B cell (primary cell): ENCODE measurements at regions not wholly inside any gene's neighbourhood (a gene's known extent, or its start where the extent isn't known, plus 50 kb on each side); places are given as distances from the start of the nearest gene placed in this dataset.

ENCODE experiments used
- ATAC-seq: fragments of 200-7000 bp; cut with Tn5 transposase; one replicate; pipeline ENCODE4 v1.10.0; 2021; ENCODE audit warnings: low read depth, mild to moderate bottlenecking, moderate number of reproducible peaks, moderate library complexity
- CTCF ChIA-PET: fragments of 350-600 bp; sonication (Branson Sonifier 250); formaldehyde crosslinking; loops from one replicate; lab custom pipeline; 2021; ENCODE audit warnings: antibody characterized with exemption, inconsistent platforms; lab: Charles Lee
- POLR2A ChIA-PET: fragments of 350-600 bp; sonication (Branson Sonifier 250); formaldehyde crosslinking; loops from one replicate; lab custom pipeline; 2021; ENCODE audit warnings: antibody characterized with exemption; lab: Charles Lee
- DNase-seq: peaks from one replicate; pipeline ENCODE4 v3.0.0; 2013
- H2AFZ ChIP-seq: 2 replicates; pipeline ENCODE4 v1.6.1; 2012; ENCODE audit warnings: mild to moderate bottlenecking, low read depth, low read length; ENCODE audit not compliant: insufficient read depth, poor library complexity, severe bottlenecking
- H3K27ac ChIP-seq, 2 donors: 1 replicate in 1 of 2; 2 replicates in 1 of 2; pipeline ENCODE4 v1.5.1; 2012 to 2013; ENCODE audit warnings: low read length in 2 of 2, mild to moderate bottlenecking in 2 of 2, moderate library complexity in 1 of 2
- H3K27me3 ChIP-seq, 4 experiments: fragments of 200-600 bp in 1 of 4; sonication (generic) in 1 of 4; replicated peaks in 1 of 4; 1 replicate in 2 of 4; 2 replicates in 2 of 4; pipeline versions ENCODE4 v1.6.1 to v1.7.0; 2013 to 2016; ENCODE audit warnings: low read length in 3 of 4, mild to moderate bottlenecking in 2 of 4, mixed read lengths in 1 of 4, moderate library complexity in 1 of 4; ENCODE audit not compliant: insufficient read depth in 4 of 4, control insufficient read depth in 3 of 4; ENCODE audit errors: control extremely low read depth in 1 of 4
- H3K36me3 ChIP-seq, 2 experiments: replicated peaks in 1 of 2; 1 replicate in 1 of 2; 2 replicates in 1 of 2; pipeline versions ENCODE4 v1.6.1 to v1.7.1; 2013; ENCODE audit warnings: low read length in 1 of 2; ENCODE audit not compliant: insufficient read depth in 2 of 2, control insufficient read depth in 1 of 2; ENCODE audit errors: control extremely low read depth in 1 of 2, extremely low read depth in 1 of 2
- H3K4me1 ChIP-seq, 2 donors: fragments of 200-600 bp in 1 of 2; sonication (generic) in 1 of 2; 1 replicate in 1 of 2; 2 replicates in 1 of 2; pipeline versions ENCODE4 v1.5.1 to v1.6.1; 2013 to 2017; ENCODE audit warnings: low read length in 2 of 2; ENCODE audit not compliant: control insufficient read depth in 2 of 2, insufficient read depth in 2 of 2
- H3K4me2 ChIP-seq: replicated peaks from 2 replicates; pipeline ENCODE3; 2012; ENCODE audit warnings: mild to moderate bottlenecking, low read depth, low read length; ENCODE audit not compliant: poor library complexity, severe bottlenecking
- H3K4me3 ChIP-seq, 5 experiments: fragments of 200-600 bp in 1 of 5; sonication (generic) in 1 of 5; 1 replicate in 3 of 5; 2 replicates in 2 of 5; pipeline versions ENCODE4 v1.5.1 to v1.7.0; 2011 to 2016; ENCODE audit warnings: low read length in 4 of 5, mild to moderate bottlenecking in 4 of 5, low read depth in 2 of 5, control low read depth in 1 of 5, moderate library complexity in 1 of 5; ENCODE audit not compliant: insufficient read depth in 1 of 5; ENCODE audit errors: control extremely low read depth in 1 of 5, extremely low read depth in 1 of 5
- H3K79me2 ChIP-seq: fragments of 200-600 bp; sonication (generic); one replicate; pipeline ENCODE4 v1.6.0; 2016; ENCODE audit warnings: low read length; ENCODE audit not compliant: control insufficient read depth, insufficient read depth
- H3K9ac ChIP-seq: fragments of 200-600 bp; sonication (generic); 2 replicates; pipeline ENCODE4 v1.6.1; 2017; ENCODE audit warnings: mild to moderate bottlenecking, low read length, moderate library complexity
- H3K9me3 ChIP-seq, 3 donors: one replicate each; pipeline versions ENCODE4 v1.6.1 to v1.7.1; 2013; ENCODE audit warnings: low read length in 2 of 3; ENCODE audit not compliant: control insufficient read depth in 2 of 3, insufficient read depth in 1 of 3; ENCODE audit errors: control extremely low read depth in 1 of 3
- H4K20me1 ChIP-seq: 2 replicates; pipeline ENCODE4 v1.6.0; 2012; ENCODE audit warnings: mild to moderate bottlenecking, low read length; ENCODE audit not compliant: insufficient read depth, control insufficient read depth, poor library complexity, severe bottlenecking
- H3K27ac Mint-ChIP-seq: one replicate; pipeline ENCODE4 v1.8.0; 2021; ENCODE audit warnings: mixed read lengths
- H3K27me3 Mint-ChIP-seq: one replicate; pipeline ENCODE4 v1.8.0; 2021; ENCODE audit warnings: mixed read lengths
- H3K4me1 Mint-ChIP-seq: one replicate; pipeline ENCODE4 v1.8.0; 2021; ENCODE audit warnings: mixed read lengths
- H3K4me3 Mint-ChIP-seq: one replicate; pipeline ENCODE4 v1.8.0; 2021; ENCODE audit warnings: mixed read lengths
- H3K9me3 Mint-ChIP-seq: one replicate; pipeline ENCODE4 v1.8.0; 2022; ENCODE audit warnings: mixed read lengths; ENCODE audit not compliant: insufficient read depth
- EZH2 ChIP-seq: IDR thresholded peaks from 2 replicates; pipeline ENCODE4 v1.6.1; 2012; ENCODE audit warnings: borderline replicate concordance, low read depth, mild to moderate bottlenecking, moderate library complexity, low read length; ENCODE audit not compliant: insufficient read depth, poor library complexity, severe bottlenecking
- WGBS: methylation state at CpG from one replicate; pipeline ENCODE4 v1.1.5; 2013; ENCODE audit warnings: missing lambda C conversion rate; ENCODE audit not compliant: insufficient coverage; 5-methylcytosine and 5-hydroxymethylcytosine counted together
- intact Hi-C: fragments of 100-400 bp; cut with micrococcal nuclease; formaldehyde crosslinking; loops from one replicate; pipeline ENCODE4 v1.10.0; 2022
- TF ChIP-seq, protein P1 (sequence below): fragments of 200-600 bp; IDR thresholded peaks from one replicate; pipeline ENCODE4 v1.8.0; 2022; ENCODE audit warnings: antibody characterized with exemption, mild to moderate bottlenecking

DNA sequence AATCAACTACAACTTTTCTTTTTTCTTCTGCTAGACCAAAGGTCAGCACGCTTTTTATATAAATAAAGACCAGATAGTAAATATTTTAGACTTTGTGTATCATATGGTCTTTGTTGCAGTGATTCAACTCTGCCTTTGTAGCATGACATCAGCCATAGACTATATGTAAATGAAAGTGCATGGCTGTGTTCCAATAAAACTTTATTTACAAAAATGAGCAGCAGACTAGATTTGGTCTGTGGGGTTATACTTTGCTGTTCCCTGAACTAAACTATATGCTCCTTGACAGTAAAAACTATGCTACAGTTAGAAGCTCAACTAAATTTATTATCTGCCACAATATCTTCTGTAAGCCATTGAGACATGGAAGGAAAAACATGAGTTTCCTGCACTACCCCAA lies 100.0 kb downstream of the RNASEH2B start:
- no CpG with 5 or more reads among the region's 1 CpG for WGBS

DNA sequence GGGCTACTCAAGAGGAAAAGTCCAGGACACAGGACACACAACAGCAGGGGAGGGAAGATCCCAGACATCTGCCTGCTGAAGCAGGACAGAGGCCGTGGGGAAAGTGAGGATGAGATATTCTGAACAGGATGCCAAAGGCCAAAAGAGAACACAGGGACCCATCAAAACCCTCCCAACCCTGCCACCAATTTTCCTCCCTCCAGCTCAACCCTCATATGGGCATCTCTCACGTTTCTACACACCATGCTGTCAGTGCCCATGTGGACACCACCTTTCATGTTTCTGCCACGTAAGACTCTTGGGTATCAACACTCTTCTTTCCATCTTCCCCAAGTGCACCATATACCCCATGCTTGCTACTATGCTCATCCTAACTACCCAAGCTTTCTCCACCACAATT lies 97.6 kb downstream of the RNASEH2B start:
- Mint-ChIP-seq H3K9me3 (no peaks in the 10 kb centered on the region), H3K4me3 (no peak overlapping the region), H3K4me1 (no peaks in the 10 kb centered on the region), H3K27me3 (peaks cover 31% of the 10 kb centered on the region), H3K27ac (no peak overlapping the region)
- POLR2A ChIA-PET: no interaction called here
- Histone ChIP-seq H3K4me2 (no peak overlapping the region), H3K9me3 (no peaks in the 10 kb centered on the region), H3K27me3 (peaks cover 0 to 8% (median 0%) of the 10 kb centered on the region in 4 experiments), H2AFZ (no peak overlapping the region), H3K36me3 (no peaks in the 10 kb centered on the region), H3K9ac (no peak overlapping the region), H3K79me2 (no peaks in the 10 kb centered on the region), H3K27ac (no peak overlapping the region), H3K4me1 (no peaks in the 10 kb centered on the region), H3K4me3 (no peak overlapping the region), H4K20me1 (no peaks in the 10 kb centered on the region)
- intact Hi-C loops: no loop called here
- DNase-seq (no peak), ATAC-seq (no peak)
- CTCF ChIA-PET: no interaction called here
- 90% methylated on average over 3 of the region's 3 CpGs for WGBS
- no peak for TF ChIP-seq EZH2
- TF ChIP-seq, protein P1, sequence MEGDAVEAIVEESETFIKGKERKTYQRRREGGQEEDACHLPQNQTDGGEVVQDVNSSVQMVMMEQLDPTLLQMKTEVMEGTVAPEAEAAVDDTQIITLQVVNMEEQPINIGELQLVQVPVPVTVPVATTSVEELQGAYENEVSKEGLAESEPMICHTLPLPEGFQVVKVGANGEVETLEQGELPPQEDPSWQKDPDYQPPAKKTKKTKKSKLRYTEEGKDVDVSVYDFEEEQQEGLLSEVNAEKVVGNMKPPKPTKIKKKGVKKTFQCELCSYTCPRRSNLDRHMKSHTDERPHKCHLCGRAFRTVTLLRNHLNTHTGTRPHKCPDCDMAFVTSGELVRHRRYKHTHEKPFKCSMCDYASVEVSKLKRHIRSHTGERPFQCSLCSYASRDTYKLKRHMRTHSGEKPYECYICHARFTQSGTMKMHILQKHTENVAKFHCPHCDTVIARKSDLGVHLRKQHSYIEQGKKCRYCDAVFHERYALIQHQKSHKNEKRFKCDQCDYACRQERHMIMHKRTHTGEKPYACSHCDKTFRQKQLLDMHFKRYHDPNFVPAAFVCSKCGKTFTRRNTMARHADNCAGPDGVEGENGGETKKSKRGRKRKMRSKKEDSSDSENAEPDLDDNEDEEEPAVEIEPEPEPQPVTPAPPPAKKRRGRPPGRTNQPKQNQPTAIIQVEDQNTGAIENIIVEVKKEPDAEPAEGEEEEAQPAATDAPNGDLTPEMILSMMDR: no peak

More for the DNA sequence above, 100.0 kb downstream of the RNASEH2B start:
- no peak for ATAC-seq
- no peak for DNase-seq
- TF ChIP-seq, protein P1: no peak
- no peak for TF ChIP-seq EZH2
- intact Hi-C loops: no loop called here
- H3K9ac ChIP-seq: no peak overlapping the region
- POLR2A ChIA-PET: no interaction called here
- no peaks in the 10 kb centered on the region for H4K20me1 ChIP-seq
- no peaks in the 10 kb centered on the region for H3K79me2 ChIP-seq
- CTCF ChIA-PET: interaction anchor here (0.6 kb wide), 1 partner anchor 790 kb away, joined by 3 read pairs; no protein-coding TSS in a partner anchor
- no peak overlapping the region for H3K27ac ChIP-seq
- peaks cover 0 to under 1% (median 0%) of the 10 kb centered on the region in 4 experiments for H3K27me3 ChIP-seq
- no peaks in the 10 kb centered on the region for H3K4me1 ChIP-seq
- H3K4me1 Mint-ChIP-seq: no peaks in the 10 kb centered on the region
- H2AFZ ChIP-seq: no peak overlapping the region
- no peak overlapping the region for H3K4me2 ChIP-seq
- peaks cover 11% of the 10 kb centered on the region for H3K27me3 Mint-ChIP-seq
- no peak overlapping the region for H3K4me3 ChIP-seq
- H3K9me3 Mint-ChIP-seq: peaks cover 2% of the 10 kb centered on the region
- no peak overlapping the region for H3K27ac Mint-ChIP-seq
- H3K36me3 ChIP-seq: no peaks in the 10 kb centered on the region
- peaks cover 0 to 5% (median 0%) of the 10 kb centered on the region in 3 donors for H3K9me3 ChIP-seq
- no peak overlapping the region for H3K4me3 Mint-ChIP-seq
